ENCODE measurements at regions not wholly inside any gene's neighbourhood (a gene's known extent, or its start where the extent isn't known, plus 50 kb on each side); places are given as distances from the start of the nearest gene placed in this dataset.

DNA sequence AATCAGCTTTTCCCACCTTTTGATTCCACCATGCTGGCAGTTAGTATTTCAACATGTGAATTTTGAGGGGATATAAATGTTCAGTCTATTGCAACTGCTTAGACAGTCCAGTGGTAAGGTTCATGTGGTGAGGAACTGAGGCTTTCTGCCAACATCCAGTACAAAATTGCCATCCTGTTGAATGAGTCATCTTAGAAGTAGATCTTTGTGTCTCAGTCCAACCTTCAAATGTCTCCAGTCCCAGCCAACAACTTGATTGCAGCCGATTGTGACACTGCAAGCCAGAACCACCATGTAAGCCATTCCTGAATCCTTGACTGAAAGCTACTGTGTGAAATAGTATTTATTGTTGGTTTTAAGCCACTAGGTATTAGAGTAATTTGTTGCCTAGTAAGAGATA is 331.5 kb upstream of the GRIN3A start:
- Mint-ChIP-seq H3K4me3 (no peak overlapping the region), H3K36me3 (ENCODE audit: low read depth) (no peaks in the 10 kb centered on the region), H3K27me3 (ENCODE audit: insufficient read depth) (no peaks in the 10 kb centered on the region; the same call in 1 of the 2 replicates), H3K4me1 (ENCODE audit: low read depth) (no peaks in the 10 kb centered on the region), H3K9me3 (peaks cover 54% of the 10 kb centered on the region), H3K27ac (no peak overlapping the region)
- no peak for DNase-seq
- TF ChIP-seq, protein P1, sequence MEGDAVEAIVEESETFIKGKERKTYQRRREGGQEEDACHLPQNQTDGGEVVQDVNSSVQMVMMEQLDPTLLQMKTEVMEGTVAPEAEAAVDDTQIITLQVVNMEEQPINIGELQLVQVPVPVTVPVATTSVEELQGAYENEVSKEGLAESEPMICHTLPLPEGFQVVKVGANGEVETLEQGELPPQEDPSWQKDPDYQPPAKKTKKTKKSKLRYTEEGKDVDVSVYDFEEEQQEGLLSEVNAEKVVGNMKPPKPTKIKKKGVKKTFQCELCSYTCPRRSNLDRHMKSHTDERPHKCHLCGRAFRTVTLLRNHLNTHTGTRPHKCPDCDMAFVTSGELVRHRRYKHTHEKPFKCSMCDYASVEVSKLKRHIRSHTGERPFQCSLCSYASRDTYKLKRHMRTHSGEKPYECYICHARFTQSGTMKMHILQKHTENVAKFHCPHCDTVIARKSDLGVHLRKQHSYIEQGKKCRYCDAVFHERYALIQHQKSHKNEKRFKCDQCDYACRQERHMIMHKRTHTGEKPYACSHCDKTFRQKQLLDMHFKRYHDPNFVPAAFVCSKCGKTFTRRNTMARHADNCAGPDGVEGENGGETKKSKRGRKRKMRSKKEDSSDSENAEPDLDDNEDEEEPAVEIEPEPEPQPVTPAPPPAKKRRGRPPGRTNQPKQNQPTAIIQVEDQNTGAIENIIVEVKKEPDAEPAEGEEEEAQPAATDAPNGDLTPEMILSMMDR (IDR thresholded peaks at IDR 0.05): no peak

DNA sequence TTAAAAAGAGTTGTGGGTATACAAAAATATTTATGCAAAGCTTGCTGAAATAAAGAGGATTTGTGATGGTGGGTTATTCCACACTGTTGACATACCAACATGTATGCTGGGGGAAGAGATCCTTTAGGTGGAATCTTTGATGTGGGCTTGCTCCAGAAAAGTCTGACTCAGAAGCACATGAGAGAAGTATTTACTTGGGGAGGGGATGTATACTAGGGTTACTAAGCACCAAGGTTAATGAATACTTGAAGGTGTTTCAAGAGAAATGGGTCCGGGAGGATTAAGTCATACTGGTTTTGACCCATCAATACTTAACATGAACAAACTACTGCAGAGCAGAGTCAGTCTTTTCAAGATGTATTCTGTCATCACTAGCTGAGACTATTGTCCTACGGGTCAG is 316.4 kb upstream of the GRIN3A start:
- H3K4me1 Mint-ChIP-seq (ENCODE audit: low read depth): no peaks in the 10 kb centered on the region
- H3K27me3 Mint-ChIP-seq (ENCODE audit: insufficient read depth): no peaks in the 10 kb centered on the region
- DNase-seq: no peak
- H3K36me3 Mint-ChIP-seq (ENCODE audit: low read depth): no peaks in the 10 kb centered on the region
- H3K4me3 Mint-ChIP-seq: no peak overlapping the region
- H3K27ac Mint-ChIP-seq: no peak overlapping the region
- H3K9me3 Mint-ChIP-seq: peaks cover 37% of the 10 kb centered on the region
- TF ChIP-seq, protein P1 (IDR thresholded peaks at IDR 0.05): no peak

DNA sequence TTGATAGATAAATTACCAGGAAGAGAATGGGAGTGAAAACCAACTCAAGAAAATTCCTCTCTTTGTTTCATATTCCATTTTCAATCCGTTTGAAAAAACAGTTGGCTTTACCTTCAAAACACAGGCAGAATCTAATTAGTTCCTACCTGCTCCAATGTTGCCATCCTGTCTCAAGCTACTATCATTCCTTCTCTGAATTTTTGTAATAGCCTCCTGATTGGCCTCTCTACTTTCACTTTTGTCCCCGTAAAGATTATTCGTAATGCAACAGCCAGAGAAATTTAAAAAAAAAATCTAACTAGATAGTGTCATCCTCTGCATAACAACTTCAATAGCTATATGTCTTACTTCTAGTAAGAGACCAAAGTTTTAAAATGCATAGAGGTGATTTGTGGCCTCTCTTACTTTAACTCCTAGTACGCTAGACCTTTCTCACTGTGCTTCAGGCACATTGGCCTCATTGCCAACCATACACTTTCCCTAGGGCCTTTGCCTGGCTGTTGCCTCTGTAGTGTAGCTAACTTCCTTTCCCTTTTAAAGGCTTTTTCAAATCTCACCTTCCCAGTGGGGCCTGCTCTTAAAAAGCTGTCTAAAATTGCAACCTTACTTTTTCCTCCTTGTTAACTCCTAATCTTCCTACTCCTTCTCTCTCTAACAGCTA is 311.3 kb upstream of the GRIN3A start:
- no peaks in the 10 kb centered on the region for H3K36me3 Mint-ChIP-seq (ENCODE audit: low read depth)
- no peak overlapping the region for H3K4me3 Mint-ChIP-seq
- H3K27me3 Mint-ChIP-seq (ENCODE audit: insufficient read depth): no peaks in the 10 kb centered on the region
- DNase-seq: no peak
- H3K9me3 Mint-ChIP-seq: peaks cover 43% of the 10 kb centered on the region
- H3K4me1 Mint-ChIP-seq (ENCODE audit: low read depth): no peaks in the 10 kb centered on the region
- no peak overlapping the region for H3K27ac Mint-ChIP-seq
- TF ChIP-seq, protein P1 (IDR thresholded peaks at IDR 0.05): no peak

DNA sequence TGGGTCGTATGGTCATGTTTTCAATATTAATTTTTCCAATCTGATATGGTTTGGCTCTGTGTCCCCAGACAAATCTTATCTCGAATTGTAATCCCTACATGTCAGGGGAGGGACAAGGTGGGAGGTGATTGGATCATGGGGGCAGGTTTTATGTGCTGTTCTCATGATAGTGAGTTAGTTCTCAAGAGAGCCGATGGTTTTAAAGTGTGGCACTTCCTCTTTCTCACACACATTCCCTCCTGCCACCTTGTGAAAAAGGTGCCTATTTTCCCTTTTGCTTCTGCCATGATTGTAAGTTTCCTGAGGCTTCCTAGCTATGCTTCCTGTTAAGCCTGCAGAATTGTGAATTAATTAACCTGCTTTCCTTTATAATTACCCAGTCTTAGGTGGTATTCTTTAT is 309.1 kb upstream of the GRIN3A start:
- no peaks in the 10 kb centered on the region for H3K4me1 Mint-ChIP-seq (ENCODE audit: low read depth)

DNA sequence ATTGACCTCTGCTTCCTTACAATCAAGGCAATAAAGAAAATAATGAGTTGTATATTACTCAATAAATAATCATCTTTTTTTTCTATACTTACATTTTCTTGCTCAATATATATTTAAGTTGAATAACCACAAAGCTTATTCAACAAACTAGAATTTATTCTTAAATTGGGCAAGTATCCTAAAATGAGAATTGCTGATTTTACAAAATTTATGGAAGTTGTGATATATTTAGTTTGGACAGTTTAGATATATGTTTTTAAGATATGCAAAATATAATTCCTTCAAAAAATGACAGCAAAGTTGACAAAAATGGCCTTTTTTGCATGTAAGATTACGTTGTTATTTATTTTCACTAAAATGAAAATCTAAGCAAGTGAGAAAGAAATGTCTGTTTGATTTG is 305.7 kb upstream of the GRIN3A start:
- Mint-ChIP-seq H3K9me3 (peaks cover 40% of the 10 kb centered on the region), H3K4me1 (ENCODE audit: low read depth) (no peaks in the 10 kb centered on the region), H3K36me3 (ENCODE audit: low read depth) (0 out of 2 replicates have a peak, but pooled peaks cover 5% of the 10 kb centered on the region), H3K27ac (no peak overlapping the region), H3K27me3 (ENCODE audit: insufficient read depth) (no peaks in the 10 kb centered on the region), H3K4me3 (no peak overlapping the region)
- no peak for DNase-seq
- TF ChIP-seq, protein P1 (IDR thresholded peaks at IDR 0.05): no peak

More for the DNA sequence above, 309.1 kb upstream of the GRIN3A start:
- Mint-ChIP-seq H3K27ac (no peak overlapping the region), H3K27me3 (ENCODE audit: insufficient read depth) (no peaks in the 10 kb centered on the region), H3K36me3 (ENCODE audit: low read depth) (0 out of 2 replicates have a peak, but pooled peaks cover 2% of the 10 kb centered on the region), H3K4me3 (no peak overlapping the region), H3K9me3 (peaks cover 36% of the 10 kb centered on the region)
- no peak for DNase-seq
- TF ChIP-seq, protein P1 (IDR thresholded peaks at IDR 0.05): no peak
